ENCODE measurements at regions not wholly inside any gene's neighbourhood (a gene's known extent, or its start where the extent isn't known, plus 50 kb on each side); places are given as distances from the start of the nearest gene placed in this dataset.

DNA sequence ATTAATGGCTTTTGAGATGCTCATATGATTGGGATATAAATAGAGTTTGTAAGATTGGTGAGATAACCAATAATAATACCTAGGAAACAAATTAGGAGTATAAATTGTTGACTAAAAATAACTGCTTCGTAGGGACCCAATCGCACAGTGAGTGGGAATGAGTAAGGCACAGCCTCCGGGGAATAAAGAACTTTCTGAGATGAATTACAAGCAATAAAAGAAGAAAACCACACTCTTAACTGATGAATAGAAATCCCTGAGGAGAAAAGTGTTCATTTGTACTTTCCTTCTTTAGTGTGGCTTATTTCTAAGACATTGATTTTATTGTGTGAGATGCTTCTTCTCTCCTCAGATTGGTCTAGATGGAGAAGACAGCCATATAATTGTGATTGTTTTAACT is 443.4 kb upstream of the PRMT6 start (continued):
- no peak for TF ChIP-seq ZNF770 (CRISPR knock-in tag; IDR thresholded peaks at IDR 0.05)
- no peak for TF ChIP-seq ZNF180 (CRISPR knock-in tag; IDR thresholded peaks at IDR 0.05; ENCODE audit: borderline replicate concordance, low read depth)

- no TSS peak for BruUV-seq (replicated peaks)
- H4K20me1 ChIP-seq (ENCODE audit: insufficient read depth, low read length), result no peaks in the 10 kb centered on the region
- peaks cover 70% of the 10 kb centered on the region for H3K9me3 ChIP-seq (ENCODE audit: low read length)
- H3K9ac ChIP-seq (ENCODE audit: insufficient read depth, low read depth, low read length), result no peak overlapping the region
- 0% methylated on average over 2 of the region's 5 CpGs for WGBS (ENCODE audit: low lambda C conversion rate)
- intact Hi-C loops (cut with micrococcal nuclease; ENCODE audit: unreplicated experiment), result no loop called here
- ATAC-seq, result no peak
- H3K4me3 ChIP-seq (replicated peaks in 1 of 3; ENCODE audit: insufficient read depth in 1 of 3, low read depth in 2 of 3, low read length in 3 of 3), result no peak overlapping the region
- ChIA-PET CTCF (ENCODE audit: low intra/inter-chr PET ratio, low total read pairs) (no interaction called here), POLR2A (no interaction called here)
- no peak overlapping the region for H2AFZ ChIP-seq (ENCODE audit: low read length)
- H3K27ac ChIP-seq (ENCODE audit: extremely low read length, insufficient read depth, low read length), result no peak overlapping the region
- no peaks in the 10 kb centered on the region for H3K36me3 ChIP-seq (replicated peaks in 1 of 2; ENCODE audit: control insufficient read depth in 1 of 2, insufficient read depth in 2 of 2, low read length in 2 of 2)
- FAIRE-seq, result no peak
- H3K4me1 ChIP-seq (ENCODE audit: insufficient read depth, low read length), result no peaks in the 10 kb centered on the region
- TF ChIP-seq ZNF747 (CRISPR knock-in tag; IDR thresholded peaks at IDR 0.05; ENCODE audit: borderline replicate concordance) (no peak), TIGD3 (CRISPR knock-in tag; IDR thresholded peaks at IDR 0.05; ENCODE audit: borderline replicate concordance) (no peak), KLF12 (CRISPR knock-in tag; IDR thresholded peaks at IDR 0.05; ENCODE audit: borderline replicate concordance) (no peak), RAD51 (IDR thresholded peaks at IDR 0.05; ENCODE audit: borderline replicate concordance) (peak; percentile 27; the same call in 1 of the 2 replicates), PHF5A (CRISPR knock-in tag; IDR thresholded peaks at IDR 0.05; ENCODE audit: low read depth, unreplicated experiment) (no peak), ZNF264 (CRISPR knock-in tag; IDR thresholded peaks at IDR 0.05) (no peak), SRSF9 (IDR thresholded peaks at IDR 0.05; ENCODE audit: borderline replicate concordance, insufficient read depth, low read depth, low read length, poor library complexity, severe bottlenecking) (no peak)
- no peaks in the 10 kb centered on the region for H3K27me3 ChIP-seq (ENCODE audit: control insufficient read depth in 1 of 2, insufficient read depth in 2 of 2, low read length in 2 of 2)
- no peak overlapping the region for H3K4me2 ChIP-seq (ENCODE audit: low read depth, low read length)
- no peaks in the 10 kb centered on the region for H3K79me2 ChIP-seq (ENCODE audit: insufficient read depth, low read length)
- no peak for DNase-seq (ENCODE audit: low spot score)
- in situ Hi-C loops (cut with HindIII; ENCODE audit: extremely low pct_ligation_motif_present, low pct_unique_long_range_greater_than_20kb), result no loop called here
Observed at GRCh38 chr1:106613861-106614260, 442.6 kb upstream of the PRMT6 start.
